NOMO-1 (cell line): ENCODE measurements at regions not wholly inside any gene's neighbourhood (a gene's known extent, or its start where the extent isn't known, plus 50 kb on each side); places are given as distances from the start of the nearest gene placed in this dataset.

Experiments used
- DNase-seq, 2 experiments: peaks; one replicate each; lab custom pipeline; 2025; ENCODE audit not compliant: unreplicated experiment in 2 of 2; lab: John Stamatoyannopoulos, UW

- DNase-seq: no peak
Observed at GRCh38 chr11:15913261-15913660, 443.1 kb downstream of the SOX6 start.
